Astrocyte of the cerebellum (primary cell): ENCODE measurements at regions not wholly inside any gene's neighbourhood (a gene's known extent, or its start where the extent isn't known, plus 50 kb on each side); places are given as distances from the start of the nearest gene placed in this dataset.
"Not testable (repeated sequence)": the region's sequence is repeated elsewhere in the genome, so short reads cannot be mapped to it uniquely, and the experiment has no call there.

Source experiments
- DNase-seq: peaks from one replicate; pipeline ENCODE4 v3.0.0-alpha.2; 2011; ENCODE audit warnings: low read depth
- H3K4me3 ChIP-seq: 2 replicates; pipeline ENCODE4 v1.5.1; 2011; ENCODE audit warnings: mild to moderate bottlenecking, low read depth, low read length, moderate library complexity
- in situ Hi-C: cut with HindIII; loops from 2 replicates; pipeline ENCODE4 v1.10.0; 2017; ENCODE audit warnings: low sequenced_read_pairs
- TF ChIP-seq, protein P1 (sequence below): IDR thresholded peaks from 2 replicates; pipeline ENCODE4 v1.5.1; 2012; ENCODE audit warnings: low read length, low read depth, moderate library complexity, mild to moderate bottlenecking; ENCODE audit errors: missing control alignments

DNA sequence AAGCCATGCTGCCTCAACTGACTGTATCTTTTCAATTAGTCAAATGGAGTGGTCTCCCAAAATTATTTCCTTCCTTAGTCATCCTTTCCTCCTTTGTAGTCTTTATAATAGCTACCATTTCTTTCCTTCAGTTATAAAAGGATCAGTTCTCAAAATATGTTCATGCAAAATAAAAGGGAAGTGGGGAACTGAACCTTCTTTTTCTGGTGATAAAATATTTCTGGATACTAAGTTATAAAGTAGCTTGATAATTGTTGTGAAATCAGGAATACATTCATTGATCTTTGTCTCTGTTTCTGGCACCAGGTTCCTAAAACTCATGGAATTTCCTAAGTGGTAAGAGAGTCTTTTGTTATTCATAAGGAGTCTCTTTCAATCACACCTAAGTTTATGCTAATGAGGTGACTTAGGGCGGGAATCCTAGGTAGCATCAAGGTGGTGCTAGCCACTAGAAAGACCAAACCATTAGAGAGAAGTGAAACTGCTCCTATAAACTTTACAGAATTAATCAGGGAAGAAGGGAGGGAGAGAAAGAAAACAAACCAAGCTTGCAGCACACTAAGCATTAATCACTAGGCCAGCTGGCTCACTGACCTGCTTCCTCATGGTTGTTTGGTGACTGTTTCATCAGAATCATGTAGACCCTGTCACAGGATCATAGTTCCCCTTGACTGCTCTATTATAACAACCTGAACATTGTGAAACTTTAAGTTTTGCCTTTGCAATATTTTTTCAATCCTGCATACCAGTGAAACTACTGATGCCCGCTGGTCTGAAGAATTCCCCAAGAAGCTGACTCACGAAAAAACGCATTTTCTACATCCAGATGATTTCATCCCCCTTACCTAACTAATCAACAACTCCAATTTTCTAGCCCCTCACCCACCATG, 161.6 kb upstream of the PTBP2 start:
- TF ChIP-seq, protein P1, sequence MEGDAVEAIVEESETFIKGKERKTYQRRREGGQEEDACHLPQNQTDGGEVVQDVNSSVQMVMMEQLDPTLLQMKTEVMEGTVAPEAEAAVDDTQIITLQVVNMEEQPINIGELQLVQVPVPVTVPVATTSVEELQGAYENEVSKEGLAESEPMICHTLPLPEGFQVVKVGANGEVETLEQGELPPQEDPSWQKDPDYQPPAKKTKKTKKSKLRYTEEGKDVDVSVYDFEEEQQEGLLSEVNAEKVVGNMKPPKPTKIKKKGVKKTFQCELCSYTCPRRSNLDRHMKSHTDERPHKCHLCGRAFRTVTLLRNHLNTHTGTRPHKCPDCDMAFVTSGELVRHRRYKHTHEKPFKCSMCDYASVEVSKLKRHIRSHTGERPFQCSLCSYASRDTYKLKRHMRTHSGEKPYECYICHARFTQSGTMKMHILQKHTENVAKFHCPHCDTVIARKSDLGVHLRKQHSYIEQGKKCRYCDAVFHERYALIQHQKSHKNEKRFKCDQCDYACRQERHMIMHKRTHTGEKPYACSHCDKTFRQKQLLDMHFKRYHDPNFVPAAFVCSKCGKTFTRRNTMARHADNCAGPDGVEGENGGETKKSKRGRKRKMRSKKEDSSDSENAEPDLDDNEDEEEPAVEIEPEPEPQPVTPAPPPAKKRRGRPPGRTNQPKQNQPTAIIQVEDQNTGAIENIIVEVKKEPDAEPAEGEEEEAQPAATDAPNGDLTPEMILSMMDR = no peak
- H3K4me3 ChIP-seq = no peak overlapping the region
- peak; percentile 95 for DNase-seq
- in situ Hi-C loops = no loop called here

DNA sequence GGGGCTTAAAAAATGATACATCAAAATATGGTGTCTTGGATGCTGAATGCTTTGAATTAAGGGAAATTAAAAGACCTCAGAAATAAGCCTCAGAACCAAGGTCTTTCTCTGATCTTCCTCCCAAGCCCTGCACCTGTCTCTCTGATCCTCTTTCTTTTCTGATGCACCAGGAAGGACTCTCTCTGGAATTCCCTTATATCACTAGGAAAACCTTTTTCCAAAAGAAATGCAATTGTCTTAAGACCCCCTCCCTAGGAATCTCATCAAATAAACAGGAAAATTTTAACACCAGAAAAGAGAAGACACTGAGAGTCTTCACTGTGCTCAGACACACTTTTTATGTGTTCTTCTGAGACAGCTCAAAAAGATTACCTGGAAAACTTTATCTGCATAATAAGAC, 159.5 kb upstream of the PTBP2 start:
- DNase-seq = no peak
- H3K4me3 ChIP-seq = no peak overlapping the region
- TF ChIP-seq, protein P1 = no peak
- in situ Hi-C loops = no loop called here

DNA sequence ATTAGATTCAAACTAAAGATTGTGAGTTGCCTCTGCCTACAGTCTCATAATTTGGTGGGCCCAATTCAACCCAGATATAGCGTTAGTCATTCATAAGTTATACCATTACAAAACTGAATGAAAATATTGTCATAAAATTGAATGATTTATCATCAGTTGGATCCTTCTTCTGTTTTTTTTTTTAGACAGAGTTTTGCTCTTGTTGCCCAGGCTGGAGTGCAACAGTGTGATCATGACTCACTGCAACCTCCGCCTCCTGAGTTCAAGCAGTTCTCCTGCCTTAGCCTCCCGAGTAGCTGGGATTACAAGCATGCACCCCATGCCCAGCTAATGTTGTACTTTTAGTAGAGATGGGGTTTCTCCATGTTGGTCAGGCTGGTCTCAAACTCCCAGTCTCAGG, 157.2 kb upstream of the PTBP2 start:
- DNase-seq, H3K4me3 ChIP-seq, in situ Hi-C loops: not testable (repeated sequence)

DNA sequence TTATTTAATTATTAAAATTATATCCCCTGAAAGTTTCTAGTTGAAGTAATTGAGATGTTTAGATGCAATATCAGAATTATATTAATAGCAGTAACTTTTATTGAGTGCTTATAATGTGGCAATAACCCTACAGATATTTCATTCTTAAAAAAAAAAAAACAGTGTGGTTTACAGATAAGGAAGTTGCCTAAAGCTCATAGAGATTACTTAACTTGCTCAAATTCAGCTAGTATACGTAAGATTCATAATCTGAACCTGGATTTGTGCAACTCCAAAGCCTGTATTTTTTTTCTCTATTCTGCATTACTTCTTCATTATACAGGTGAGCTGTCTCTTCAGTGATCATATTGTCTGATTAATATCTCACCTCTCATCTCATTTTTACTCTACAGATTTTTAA, 156.0 kb upstream of the PTBP2 start:
- in situ Hi-C loops = no loop called here
- TF ChIP-seq, protein P1 = no peak
- DNase-seq = no peak
- H3K4me3 ChIP-seq = no peak overlapping the region

DNA sequence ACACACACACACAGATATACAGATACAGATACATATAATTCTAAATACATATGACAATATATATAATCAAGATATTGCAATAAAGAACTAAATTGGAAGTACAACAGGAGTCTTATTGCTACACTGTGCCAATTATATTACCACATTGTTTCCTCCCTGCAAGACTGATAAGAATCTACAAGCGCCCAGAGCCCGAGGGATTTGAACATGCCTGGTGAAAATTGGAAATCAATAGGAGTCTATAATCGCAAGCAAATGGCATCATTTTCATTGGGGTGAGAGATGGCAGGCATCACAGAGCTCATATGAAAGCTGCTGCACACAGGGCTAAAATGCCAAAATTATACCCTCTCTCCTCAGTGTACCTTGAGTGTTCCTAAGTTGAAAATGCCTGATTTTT, 152.9 kb upstream of the PTBP2 start:
- TF ChIP-seq, protein P1 = no peak
- no peak overlapping the region for H3K4me3 ChIP-seq
- DNase-seq = no peak
- in situ Hi-C loops = no loop called here

- no peak overlapping the region for H3K4me3 ChIP-seq
- DNase-seq = no peak
- in situ Hi-C loops = no loop called here
- TF ChIP-seq, protein P1 = no peak
These were observed 152.3 kb upstream of the PTBP2 start for GRCh38 chr1:96569288-96569687.

GRCh38 chr1:96579636-96580035, 141.9 kb upstream of the PTBP2 start:
- H3K4me3 ChIP-seq = no peak overlapping the region
- TF ChIP-seq, protein P1 = no peak
- in situ Hi-C loops = no loop called here
- no peak for DNase-seq
